DMS79 treated with DMSO at 0.1 percent for 48 hours (cell line): ENCODE measurements at regions not wholly inside any gene's neighbourhood (a gene's known extent, or its start where the extent isn't known, plus 50 kb on each side); places are given as distances from the start of the nearest gene placed in this dataset.

Experiments used
- DNase-seq: peaks from one replicate; lab custom pipeline; 2025; lab: John Stamatoyannopoulos, UW

DNA sequence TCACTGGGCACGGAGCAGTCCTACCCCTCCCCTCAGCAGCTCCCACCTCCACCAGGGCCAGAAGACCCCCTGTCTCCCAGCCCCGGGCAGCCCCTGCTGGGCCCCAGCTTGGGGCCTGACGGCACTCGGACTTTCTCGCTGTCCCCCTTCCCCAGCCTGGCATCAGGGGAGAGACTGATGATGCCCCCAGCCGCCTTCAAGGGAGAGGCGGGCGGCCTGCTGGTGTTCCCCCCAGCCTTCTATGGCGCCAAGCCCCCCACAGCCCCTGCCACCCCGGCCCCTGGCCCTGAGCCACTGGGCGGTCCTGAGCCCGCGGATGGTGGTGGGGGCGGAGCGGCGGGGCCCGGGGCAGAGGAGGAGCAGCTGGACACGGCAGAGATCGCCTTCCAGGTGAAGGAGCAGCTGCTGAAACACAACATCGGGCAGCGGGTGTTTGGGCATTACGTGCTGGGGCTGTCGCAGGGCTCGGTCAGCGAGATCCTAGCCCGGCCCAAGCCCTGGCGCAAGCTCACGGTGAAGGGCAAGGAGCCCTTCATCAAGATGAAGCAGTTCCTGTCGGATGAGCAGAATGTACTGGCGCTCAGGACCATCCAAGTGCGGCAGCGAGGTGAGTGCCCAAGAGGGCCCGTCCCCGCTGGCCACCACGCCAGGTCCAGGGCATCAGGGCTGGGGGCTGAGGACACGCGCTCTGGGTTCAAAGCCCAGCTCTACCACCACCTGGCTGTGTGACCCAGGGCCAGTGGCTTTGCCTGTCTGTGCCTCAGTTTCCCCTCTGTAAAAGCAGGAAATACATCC lies 58.6 kb downstream of the PHETA1 start:
- DNase-seq: no peak

DNA sequence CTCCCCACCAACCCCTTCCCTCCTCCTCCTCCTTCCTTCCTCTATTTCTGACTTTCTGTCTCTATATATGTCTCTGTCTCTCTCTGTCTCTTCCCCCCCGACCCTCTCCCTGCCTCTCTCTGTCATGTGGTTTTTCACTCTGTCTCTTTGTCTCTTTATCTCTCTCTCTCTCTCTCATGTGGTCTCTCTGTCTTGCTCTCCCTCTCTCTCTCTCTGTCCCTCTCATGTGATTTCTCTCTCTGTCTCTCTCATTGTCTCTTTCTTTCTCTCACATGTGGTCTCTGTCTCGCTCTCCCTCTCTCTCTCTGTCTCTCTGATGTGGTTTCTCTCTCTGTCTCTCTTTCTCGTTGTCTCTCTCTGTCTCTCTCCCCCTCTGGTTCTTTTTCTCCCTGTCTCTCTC lies 59.3 kb downstream of the PHETA1 start:
- no peak for DNase-seq

DNA sequence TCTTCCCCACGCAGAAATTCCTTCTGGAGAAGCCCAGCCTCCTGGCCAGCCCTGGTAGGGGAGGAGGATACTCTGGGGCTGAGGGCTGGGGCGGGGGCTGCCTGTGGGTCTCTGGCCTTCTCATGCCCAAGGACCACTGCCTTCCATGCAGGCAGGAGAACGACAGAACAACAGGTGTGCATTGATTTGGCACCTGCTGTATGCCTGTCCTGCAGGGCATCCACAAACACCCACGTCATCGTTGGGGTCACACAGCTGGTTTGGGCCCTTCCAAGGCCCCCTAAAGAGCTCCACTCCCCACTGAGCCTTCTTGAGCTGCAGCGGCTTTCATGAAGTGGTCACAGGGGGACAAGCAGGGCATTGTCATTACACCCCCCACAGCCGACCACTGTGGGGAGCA lies 60.4 kb downstream of the PHETA1 start:
- no peak for DNase-seq

DNA sequence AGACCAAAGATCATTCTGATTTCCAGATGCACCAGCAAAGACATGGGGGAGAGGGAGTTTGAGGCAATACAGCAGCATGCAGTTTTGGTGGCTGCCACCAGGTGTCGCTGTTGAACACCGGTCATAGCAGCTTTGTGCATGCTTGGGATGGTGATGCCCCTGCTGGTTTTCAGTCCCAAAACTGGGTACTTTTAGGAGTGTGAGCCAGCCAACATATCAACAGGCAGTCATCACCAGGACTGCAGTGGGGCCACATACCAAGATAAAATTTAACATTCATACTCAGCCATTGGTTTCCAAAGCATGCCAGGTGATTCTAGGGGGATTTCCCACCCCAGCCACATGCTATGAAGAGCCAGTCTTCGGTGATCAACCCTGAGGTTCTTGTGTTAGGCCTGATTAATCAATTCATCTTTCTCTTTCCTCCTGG lies 64.2 kb downstream of the PHETA1 start:
- no peak for DNase-seq

DNA sequence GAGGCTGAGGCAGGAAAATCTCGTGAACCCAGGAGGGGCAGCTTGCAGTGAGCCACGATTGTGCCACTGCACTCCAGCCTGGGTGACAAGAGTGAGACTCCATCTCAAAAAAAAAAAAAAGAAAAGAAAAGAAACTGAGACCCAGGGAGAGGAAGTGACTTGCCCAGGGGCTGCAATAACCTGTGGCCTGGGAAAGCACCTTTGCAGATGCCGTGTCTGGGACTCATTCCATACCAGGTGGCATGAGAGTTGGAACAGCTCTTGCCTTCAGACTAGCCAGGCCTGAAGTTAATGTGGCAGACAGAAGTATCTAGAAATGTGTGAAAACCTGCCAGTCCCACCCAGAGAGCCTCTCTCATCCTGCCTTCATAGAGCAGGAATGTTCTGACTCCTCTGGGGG lies 65.4 kb downstream of the PHETA1 start:
- no peak for DNase-seq

DNA sequence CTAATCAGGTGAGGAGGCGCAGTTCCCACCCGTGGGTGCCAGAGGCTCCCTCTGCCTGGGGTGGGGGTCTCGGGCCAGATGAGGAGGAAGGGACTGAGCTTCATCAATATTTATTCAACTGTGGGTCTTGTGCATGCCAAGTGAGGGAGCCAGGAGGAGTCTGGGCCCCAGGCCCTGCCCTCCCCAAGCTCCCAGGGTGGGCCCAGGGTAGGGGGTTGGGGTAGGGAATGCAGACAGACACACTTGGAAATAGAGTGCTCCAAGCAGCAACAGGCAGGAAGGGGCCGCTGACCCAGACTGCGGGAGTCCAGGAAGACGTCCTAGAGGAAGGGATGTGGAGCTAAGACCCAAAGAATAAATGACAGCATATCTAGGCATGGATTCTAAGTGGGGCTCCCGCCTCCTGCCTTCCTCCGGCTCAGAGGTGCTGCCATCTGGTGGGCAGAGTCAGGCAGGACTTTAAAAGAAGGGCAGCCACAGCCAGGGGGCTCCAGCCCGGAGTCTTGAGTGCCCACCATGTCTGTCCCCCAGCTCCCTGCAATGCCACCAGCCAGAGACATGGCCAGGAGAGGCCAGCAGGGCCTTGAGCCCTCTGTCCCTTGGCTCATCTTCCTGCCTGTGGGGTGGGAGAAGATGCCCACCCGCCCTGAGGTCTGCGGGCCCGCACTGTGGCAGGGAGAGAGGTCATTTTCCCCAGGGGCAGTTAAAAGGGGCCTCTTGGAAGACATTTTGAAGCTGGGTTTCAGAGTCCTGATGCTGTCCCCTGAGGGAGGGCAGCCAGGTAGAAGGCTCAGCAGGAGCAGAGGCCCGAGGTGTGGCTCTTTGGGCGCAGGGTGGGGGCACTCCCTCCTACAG lies 70.1 kb downstream of the PHETA1 start:
- DNase-seq: peak; percentile 9

DNA sequence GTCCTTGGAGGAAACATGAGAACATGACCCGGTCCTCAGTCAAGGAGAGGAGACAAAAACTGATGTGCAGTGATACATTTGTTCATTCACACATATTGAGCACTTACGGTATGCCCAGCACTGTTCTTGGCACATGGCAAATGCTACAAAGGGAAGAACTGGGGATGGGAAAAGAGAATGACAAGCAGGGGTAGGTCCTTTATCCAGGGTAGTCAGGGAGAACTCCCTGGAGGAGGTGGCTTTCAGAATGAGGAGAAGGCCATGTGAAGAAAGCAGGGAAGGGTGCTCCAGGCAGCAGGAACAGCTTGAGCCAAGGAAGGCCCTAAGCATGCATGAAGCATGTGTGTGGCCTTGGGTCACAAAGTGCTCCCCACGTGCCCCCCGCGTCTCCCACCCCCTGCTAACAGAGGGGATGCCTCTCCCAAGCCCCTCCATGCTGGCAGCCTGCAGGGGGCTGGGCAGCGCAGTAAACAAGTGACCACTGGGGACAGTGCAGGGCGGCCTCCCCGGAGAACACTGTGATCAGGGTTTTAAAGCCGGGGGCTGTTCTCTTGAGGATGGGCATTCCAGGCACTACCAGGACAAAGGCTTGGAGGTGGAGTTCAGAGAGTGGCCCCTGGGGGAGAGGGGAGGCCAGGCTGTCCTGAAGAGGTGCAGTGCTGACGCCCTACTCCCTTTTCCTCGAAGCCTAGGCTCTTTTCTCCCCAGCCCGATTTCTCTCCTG lies 71.0 kb downstream of the PHETA1 start:
- no peak for DNase-seq

DNA sequence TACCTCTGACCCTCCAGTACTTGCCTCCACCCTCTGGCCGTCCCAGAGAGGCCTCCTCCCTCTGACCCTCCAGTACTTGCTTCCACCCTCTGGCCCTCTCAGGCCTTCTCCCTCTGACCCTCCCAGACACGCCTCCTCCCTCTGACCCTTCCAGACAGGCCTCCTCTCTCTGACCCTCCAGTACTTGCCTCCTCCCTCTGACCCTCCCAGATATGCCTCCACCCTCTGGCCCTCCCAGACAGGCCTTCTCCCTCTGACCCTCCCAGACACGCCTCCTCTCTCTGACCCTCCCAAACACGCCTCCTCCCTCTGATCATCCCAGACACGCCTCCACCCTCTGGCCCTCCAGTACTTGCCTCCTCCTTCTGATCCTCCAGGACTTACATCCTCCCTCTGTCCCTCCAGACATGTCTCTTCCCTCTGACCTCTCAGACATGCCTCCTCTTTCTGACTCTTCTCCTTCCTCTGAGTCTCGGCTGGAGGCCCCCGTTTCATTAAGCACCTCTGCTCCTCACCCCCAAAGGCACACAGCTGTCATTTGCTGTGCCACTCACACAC lies 71.9 kb downstream of the PHETA1 start:
- no peak for DNase-seq

DNA sequence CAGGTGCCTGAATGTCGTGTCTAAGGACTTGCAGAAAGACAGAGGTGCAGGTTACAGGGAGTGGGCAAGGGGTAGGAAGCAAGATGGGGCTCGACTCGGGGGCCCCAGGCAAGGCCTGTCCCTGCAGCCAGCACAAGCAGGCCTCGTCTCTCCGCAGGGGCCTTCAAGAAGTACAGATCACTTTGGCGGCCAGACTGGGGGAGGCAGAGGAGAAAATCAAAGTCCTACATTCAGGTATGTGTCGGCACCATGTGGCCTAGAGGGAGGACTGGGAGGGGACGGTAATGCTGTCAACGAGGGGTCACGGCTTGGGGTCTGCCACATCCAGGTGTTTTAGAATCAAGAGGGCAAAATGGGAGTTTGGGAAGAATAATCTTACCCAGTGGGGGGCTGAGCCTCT lies 73.7 kb downstream of the PHETA1 start:
- no peak for DNase-seq

DNA sequence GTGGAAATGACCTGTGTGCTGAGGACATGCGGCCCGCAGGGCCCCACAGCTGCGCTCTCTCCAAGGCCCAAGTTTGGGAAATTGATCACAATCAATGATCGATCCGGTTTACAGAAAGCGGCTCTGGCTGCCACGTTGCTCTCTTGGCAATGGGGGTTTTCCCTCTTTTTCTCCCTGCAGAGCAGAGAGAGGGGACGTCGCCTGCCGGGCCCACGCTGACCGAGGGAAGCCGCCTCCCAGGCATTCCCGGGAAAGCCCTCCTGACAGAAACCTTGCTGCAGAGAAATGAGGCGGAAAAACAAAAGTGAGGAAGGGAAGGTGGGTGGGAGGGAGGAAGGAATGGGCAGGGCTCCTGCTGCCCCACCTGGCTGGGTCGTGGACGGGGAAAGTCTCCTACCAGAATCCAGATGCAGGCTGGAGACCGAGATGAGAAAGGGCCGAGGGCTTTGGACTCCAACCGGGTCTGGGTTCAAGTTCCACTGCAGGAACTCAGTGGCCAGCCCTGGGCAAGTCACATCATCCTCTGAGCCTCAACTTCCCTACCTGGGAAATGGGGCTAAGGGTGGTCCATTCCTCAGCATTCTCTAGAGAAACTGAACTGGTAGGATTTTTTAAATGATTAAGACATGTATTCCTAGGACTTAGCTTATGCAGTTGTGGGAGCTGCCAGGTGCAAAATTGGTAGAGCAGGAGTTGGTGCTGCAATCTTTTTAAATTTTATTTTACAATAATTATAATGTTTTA lies 75.5 kb downstream of the PHETA1 start:
- DNase-seq: no peak

DNA sequence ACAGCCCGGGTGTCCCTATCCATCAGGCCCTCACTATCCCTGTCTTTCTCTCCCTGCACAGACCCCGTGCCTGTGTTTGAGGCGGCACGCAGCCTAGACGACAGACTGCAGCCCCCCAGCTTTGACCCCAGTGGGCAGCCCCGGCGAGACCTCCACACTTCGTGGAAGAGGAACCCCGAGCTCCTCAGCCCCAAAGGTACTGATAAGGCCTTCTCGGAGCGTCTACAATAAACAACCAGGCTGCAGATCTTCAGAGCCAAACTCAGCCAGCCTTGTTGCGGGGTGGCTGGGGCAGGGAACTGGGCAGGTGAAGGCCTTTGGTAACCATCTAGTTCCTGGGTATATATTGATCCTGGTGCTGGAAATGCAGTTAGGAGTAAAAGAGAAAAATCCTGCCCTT lies 77.5 kb downstream of the PHETA1 start:
- DNase-seq: no peak

DNA sequence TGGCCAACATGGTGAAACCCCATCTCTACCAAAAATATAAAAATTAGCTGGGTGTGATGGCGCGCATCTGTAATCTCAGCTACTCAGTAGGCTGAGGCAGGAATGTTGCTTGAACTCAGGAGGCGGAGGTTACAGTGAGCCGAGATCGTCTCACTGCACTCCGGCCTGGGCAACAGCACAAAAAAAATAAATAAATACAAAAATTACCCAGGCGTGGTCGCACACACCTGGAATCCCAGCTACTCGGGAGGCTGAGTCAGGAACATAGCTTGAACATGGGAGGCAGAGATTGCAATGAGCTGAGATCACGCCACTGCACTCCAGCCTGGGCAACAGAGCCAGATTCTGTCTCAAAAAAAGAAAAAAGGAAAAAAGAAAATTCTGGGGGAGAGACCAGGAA lies 80.1 kb downstream of the PHETA1 start:
- DNase-seq: no peak

DNA sequence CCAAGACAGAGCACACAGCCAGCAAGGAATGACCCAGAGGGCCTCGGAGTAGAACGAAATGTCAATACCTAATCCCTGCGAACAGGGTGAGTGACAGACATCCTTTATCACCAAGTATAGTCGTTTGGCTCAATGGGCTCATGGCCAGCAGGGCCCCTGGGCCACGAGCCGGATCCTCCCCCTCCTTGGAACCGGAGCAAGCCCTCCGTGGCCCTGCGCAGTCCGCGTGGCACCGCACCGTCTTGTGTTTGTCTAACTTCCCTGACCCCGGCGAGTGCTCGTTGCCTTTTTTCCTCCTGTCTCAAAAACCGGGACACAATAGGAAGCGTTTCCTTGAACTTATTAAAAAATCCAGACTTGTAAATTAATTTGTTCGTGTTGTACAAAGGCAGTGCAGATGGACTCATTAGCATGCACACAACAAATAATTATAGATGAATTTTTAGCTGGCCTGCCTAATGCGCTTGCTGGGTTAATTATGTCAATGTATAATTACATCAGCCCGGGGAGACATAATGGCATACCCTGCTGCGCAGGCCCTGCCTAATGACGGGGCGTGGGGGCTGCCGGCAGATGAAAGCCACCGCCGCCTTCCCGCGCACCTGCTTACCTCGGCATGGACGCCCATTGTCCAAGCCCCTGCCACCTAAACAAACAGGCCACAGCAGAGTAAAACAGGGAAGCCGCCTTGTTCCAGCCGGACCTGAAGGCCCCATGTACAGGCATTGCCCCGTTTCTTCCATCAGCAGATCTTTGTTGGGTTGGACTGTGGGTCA lies 81.6 kb downstream of the PHETA1 start:
- no peak for DNase-seq

DNA sequence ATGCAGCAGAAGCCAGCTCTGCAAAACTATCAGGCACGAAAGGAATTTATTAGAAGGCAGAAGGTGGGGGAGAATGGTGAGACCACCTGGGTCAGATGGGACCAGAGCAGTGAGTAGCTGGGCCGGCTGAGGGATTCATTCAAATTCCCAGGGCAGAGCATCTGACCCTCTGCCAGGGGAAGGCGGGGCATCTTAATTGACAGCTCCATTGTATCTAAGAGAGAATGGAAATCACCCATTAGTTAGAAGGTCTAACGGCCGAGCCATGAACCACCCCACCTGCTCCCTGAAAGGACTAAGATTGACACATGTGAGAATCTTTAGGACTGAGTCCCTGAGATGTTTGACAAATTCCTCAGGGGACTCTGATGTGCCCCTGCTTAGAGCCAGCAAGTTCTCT lies 83.7 kb downstream of the PHETA1 start:
- no peak for DNase-seq

DNA sequence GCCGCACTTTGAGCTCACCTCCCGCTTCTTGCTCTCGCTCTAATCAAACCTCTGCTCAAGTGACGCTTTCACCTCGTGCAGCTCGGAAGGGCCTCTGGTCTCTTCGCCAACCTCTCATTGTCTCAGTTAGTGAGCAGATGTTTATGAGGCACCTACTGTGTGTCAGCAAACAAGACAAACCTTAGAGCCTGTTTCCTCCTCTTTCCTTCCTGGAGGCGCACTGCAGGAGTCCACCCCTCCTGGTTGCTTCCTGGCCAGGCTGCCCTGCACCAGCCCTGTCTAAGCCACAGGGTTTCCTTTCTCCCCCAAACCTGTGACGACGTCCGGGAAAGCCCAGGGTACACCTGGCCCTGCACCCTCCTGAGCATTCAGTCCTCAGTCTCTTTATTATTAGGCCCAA lies 84.2 kb downstream of the PHETA1 start:
- no peak for DNase-seq

DNA sequence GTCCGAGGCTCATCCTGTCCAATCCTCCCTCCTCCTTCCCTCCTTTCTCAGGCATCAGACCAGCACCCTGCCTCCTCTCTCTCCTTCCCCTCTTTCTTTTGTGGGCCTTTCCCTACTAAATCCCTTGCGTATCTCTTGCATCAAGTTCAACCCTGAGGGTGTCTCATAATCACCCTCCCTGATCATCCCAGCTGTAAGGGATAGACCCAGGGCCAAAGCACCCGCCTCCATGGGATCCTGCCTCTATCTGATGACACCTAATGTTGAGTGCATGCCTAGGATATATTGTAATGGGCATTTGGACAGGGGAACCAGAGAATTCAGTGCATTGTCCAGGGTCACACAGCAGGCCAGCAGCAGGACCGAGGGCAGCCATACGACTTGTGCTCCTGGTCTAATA lies 84.9 kb downstream of the PHETA1 start:
- DNase-seq: no peak

DNA sequence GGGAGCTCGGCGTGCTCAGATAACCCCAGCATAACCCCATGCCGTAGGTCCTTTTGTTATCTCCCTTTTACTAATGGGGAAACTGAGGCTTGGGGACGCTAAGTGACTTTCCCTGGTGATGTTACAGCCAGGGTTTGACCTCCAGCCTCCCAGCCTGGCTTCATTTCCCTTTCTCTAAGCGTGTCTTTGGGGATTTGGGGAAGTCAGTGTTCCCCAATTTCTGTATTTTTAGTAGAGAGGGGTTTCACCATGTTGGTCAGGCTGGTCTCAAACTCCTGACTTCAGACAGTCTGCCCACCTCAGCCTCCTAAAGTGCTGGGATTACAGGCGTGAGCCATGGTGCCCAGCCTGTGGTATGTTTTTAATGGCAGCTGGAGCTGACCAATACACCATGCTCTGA lies 85.4 kb downstream of the PHETA1 start:
- no peak for DNase-seq

DNA sequence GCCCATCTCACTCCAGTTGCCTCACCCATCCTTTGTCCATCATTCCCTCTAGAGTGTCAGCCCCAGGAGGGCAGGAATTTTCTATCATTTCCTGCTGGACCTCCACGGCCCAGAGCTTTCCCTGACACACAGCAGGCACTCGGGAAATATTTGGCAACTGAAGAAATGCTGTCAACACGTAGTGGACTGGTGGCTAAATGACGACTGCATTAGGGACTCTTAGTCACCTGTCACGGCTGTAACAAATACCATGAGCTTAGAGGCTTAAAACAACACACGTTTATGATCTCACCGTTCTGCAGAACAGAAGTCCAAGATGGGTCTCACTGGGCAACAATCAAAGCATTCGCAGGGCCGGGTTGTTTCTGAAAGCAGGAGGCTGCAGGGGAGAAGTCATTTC lies 91.3 kb downstream of the PHETA1 start:
- no peak for DNase-seq

DNA sequence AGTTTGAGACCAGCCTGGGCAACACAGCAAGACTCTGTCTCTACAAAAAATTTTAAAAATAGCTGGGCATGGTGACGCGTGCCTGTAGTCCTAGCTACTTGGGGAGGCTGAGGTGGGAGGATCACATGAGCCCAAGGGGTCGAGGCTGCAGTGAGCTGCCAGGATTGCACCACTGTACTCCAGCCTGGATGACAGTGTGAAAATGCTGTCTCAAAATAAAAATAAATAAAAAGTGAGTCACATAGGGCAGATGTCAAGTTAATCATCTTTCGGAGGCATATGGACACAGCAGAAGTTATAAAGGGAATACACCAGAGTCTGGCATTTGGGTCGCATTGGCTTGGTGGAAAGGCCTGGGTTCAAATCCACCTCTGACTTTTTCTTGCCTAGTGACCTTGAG lies 92.7 kb downstream of the PHETA1 start:
- no peak for DNase-seq

DNA sequence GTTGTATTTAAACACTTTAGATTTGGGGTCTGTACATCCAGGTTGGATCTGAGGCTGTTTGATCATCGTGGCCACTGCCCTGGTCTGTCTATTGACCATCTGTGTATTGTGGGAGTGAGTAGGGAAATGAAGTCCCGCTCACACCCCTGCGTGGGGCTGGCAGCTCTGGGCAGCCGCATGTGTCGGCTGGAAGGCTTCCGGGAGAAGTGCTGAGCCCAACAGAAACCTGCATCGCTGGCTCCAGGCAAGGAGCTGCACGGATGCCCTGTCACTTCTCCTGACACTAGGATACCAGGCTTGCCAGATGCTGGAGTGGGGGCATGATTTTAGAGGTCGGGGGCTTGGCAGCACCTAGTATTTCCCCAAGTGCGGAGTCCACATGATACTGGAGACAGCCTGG lies 93.6 kb downstream of the PHETA1 start:
- DNase-seq: no peak

DNA sequence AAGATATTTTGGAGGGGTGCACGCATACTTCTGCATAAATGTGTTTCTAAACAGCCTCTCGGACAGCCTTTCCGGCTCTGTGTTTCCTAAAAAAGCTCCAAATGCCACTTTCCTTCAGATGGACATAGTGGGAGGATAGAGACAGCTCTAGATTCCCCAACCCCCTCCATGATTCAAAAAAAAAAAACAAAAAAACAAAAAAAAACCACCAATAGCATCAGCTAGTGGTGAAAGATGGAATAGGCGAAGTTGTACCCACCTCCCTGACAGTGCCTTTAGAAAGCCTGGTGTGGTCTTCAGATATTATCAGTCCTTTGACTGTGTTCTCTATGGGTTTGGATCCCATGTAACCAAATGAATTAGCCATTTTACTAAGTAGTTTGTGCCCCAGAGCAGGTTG lies 94.1 kb downstream of the PHETA1 start:
- no peak for DNase-seq
